Right renal cortex interstitium (tissue), 3 donors: ENCODE measurements at regions not wholly inside any gene's neighbourhood (a gene's known extent, or its start where the extent isn't known, plus 50 kb on each side); places are given as distances from the start of the nearest gene placed in this dataset.
"Not testable (repeated sequence)": the region's sequence is repeated elsewhere in the genome, so short reads cannot be mapped to it uniquely, and the experiment has no call there.

Experiments
- DNase-seq, 3 donors: peaks; one replicate each; pipeline ENCODE4 v3.0.0-alpha.2; 2013; ENCODE audit warnings: low read depth in 3 of 3, low spot score in 2 of 3

GRCh38 chr10:55766212-55766611 is 594.8 kb downstream of the ZWINT start:
- DNase-seq: no peak

GRCh38 chr10:55750458-55750857 is 610.6 kb downstream of the ZWINT start:
- DNase-seq: no peak

- no peak for DNase-seq
These were observed 613.8 kb downstream of the ZWINT start for GRCh38 chr10:55747244-55747643.

GRCh38 chr10:55746002-55746401 is 615.1 kb downstream of the ZWINT start:
- no peak for DNase-seq

- DNase-seq: no peak
These were observed 618.6 kb downstream of the ZWINT start for GRCh38 chr10:55742487-55742886.

- DNase-seq: peak in 1 of 3 donors; percentile 1
These were observed 620.3 kb downstream of the ZWINT start for GRCh38 chr10:55740767-55741166.

- DNase-seq: no peak
These were observed 620.9 kb downstream of the ZWINT start for GRCh38 chr10:55740110-55740509.

GRCh38 chr10:55734112-55734511 is 626.9 kb downstream of the ZWINT start:
- DNase-seq: no peak

- no peak for DNase-seq
These were observed 656.1 kb downstream of the ZWINT start for GRCh38 chr10:55704950-55705349.

GRCh38 chr10:55668326-55668922 is 692.6 kb downstream of the ZWINT start:
- DNase-seq: no peak

- no peak for DNase-seq
These were observed 707.5 kb downstream of the ZWINT start for GRCh38 chr10:55653531-55653930.

GRCh38 chr10:55641601-55642000 is 719.5 kb downstream of the ZWINT start:
- DNase-seq: no peak

GRCh38 chr10:55631071-55631654 is 729.9 kb downstream of the ZWINT start:
- peak; percentile 48 to 63 (median 63) for DNase-seq

- peak; percentile 25 to 39 (median 31) for DNase-seq
These were observed 730.5 kb downstream of the ZWINT start for GRCh38 chr10:55630491-55631056.

- peak; percentile 43 to 55 (median 48) for DNase-seq
These were observed 731.1 kb downstream of the ZWINT start for GRCh38 chr10:55629793-55630490.

GRCh38 chr10:55628260-55628701 is 732.8 kb downstream of the ZWINT start:
- peak in 2 of 3 donors; percentile 23 to 29 for DNase-seq

GRCh38 chr10:55627501-55628051 is 733.5 kb downstream of the ZWINT start:
- peak in 2 of 3 donors; percentile 10 to 45 for DNase-seq

GRCh38 chr10:55601690-55602478 is 759.2 kb downstream of the ZWINT start:
- DNase-seq: not testable (repeated sequence)

GRCh38 chr10:55551603-55552002 is 750.6 kb upstream of the PCDH15 start:
- DNase-seq: no peak

- DNase-seq: no peak
These were observed 749.2 kb upstream of the PCDH15 start for GRCh38 chr10:55550236-55550635.
